ENCODE measurements at regions not wholly inside any gene's neighbourhood (a gene's known extent, or its start where the extent isn't known, plus 50 kb on each side); places are given as distances from the start of the nearest gene placed in this dataset.
A peak's percentile ranks its signal among the peaks of the same experiment; 100 is the strongest.

DNA sequence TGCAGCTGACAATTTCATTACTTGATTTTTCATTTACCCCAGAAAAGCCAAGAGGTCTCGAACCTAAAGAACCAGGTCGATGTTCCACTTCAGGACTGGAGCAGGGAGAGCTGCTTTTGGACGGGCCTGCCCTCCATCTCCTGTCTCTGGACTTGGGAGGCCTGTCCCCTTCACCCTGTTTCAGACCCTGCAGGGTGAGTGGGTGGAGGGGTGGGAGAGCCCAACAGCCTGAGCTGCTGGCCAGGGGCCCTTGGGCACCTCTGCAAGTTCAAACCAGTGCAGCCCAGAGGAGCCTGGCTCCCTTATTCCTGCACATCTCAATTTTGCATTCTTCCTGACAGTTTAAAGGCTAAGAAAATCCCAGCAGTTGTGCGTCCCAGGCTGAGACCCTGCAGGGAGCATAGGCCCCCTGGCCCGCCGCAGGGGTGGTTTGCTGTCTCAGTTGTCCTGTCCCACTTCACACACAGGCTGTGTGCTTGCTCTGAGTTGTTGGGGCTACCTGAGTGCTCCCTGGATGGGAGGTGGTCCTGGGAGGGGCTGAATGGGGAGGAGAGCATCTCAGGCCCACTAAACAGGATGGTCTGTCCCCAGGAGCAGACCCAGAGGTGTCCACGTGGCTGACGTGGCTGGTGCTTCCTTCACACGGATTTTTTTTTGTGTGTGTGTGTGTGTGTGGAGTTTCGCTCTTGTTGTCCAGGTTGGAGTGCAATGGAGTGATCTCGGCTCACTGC is 443.7 kb downstream of the PTPRU start:
- H3K27me3 Mint-ChIP-seq (ENCODE audit: low read depth), result peaks cover 14% of the 10 kb centered on the region
- peaks cover 64% of the 10 kb centered on the region for H3K4me1 Mint-ChIP-seq
- no peaks in the 10 kb centered on the region for H3K9me3 Mint-ChIP-seq
- TF ChIP-seq, protein P1, sequence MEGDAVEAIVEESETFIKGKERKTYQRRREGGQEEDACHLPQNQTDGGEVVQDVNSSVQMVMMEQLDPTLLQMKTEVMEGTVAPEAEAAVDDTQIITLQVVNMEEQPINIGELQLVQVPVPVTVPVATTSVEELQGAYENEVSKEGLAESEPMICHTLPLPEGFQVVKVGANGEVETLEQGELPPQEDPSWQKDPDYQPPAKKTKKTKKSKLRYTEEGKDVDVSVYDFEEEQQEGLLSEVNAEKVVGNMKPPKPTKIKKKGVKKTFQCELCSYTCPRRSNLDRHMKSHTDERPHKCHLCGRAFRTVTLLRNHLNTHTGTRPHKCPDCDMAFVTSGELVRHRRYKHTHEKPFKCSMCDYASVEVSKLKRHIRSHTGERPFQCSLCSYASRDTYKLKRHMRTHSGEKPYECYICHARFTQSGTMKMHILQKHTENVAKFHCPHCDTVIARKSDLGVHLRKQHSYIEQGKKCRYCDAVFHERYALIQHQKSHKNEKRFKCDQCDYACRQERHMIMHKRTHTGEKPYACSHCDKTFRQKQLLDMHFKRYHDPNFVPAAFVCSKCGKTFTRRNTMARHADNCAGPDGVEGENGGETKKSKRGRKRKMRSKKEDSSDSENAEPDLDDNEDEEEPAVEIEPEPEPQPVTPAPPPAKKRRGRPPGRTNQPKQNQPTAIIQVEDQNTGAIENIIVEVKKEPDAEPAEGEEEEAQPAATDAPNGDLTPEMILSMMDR (IDR thresholded peaks at IDR 0.05; ENCODE audit: unreplicated experiment in 3 of 3), result no peak
- peak overlapping the region in 2 of 3 experiments; percentile 37 to 53 for H3K27ac Mint-ChIP-seq
- H3K4me3 Mint-ChIP-seq, result no peak overlapping the region
- no peaks in the 10 kb centered on the region for H3K36me3 Mint-ChIP-seq (ENCODE audit: low read depth)

DNA sequence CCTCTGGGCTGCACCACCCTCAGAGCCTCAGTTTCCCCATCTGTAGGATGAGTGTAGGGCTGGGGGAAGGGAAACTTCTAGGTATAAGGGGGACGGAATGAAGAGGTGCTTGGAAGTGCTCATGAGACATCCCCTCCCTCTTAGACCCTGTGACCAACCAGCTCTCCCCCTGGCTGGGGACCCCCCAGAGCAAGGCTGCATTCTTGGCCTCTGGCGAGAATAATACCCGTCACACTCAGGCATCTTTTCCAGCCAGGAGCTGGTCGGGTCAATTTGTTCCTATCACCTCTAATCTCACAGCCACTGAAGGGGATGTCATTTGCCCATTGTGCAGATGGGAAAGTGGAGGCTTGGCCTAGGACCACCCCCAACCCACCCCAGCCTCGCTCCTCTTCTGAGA is 443.0 kb downstream of the PTPRU start:
- H3K27me3 Mint-ChIP-seq (ENCODE audit: low read depth), result peaks cover 14% of the 10 kb centered on the region
- no peak overlapping the region for H3K4me3 Mint-ChIP-seq
- no peaks in the 10 kb centered on the region for H3K9me3 Mint-ChIP-seq
- peaks cover 66% of the 10 kb centered on the region for H3K4me1 Mint-ChIP-seq
- TF ChIP-seq, protein P1 (IDR thresholded peaks at IDR 0.05; ENCODE audit: unreplicated experiment in 3 of 3), result no peak
- H3K27ac Mint-ChIP-seq, result peak overlapping the region in 2 of 3 experiments; percentile 37 to 53
- H3K36me3 Mint-ChIP-seq (ENCODE audit: low read depth), result no peaks in the 10 kb centered on the region

DNA sequence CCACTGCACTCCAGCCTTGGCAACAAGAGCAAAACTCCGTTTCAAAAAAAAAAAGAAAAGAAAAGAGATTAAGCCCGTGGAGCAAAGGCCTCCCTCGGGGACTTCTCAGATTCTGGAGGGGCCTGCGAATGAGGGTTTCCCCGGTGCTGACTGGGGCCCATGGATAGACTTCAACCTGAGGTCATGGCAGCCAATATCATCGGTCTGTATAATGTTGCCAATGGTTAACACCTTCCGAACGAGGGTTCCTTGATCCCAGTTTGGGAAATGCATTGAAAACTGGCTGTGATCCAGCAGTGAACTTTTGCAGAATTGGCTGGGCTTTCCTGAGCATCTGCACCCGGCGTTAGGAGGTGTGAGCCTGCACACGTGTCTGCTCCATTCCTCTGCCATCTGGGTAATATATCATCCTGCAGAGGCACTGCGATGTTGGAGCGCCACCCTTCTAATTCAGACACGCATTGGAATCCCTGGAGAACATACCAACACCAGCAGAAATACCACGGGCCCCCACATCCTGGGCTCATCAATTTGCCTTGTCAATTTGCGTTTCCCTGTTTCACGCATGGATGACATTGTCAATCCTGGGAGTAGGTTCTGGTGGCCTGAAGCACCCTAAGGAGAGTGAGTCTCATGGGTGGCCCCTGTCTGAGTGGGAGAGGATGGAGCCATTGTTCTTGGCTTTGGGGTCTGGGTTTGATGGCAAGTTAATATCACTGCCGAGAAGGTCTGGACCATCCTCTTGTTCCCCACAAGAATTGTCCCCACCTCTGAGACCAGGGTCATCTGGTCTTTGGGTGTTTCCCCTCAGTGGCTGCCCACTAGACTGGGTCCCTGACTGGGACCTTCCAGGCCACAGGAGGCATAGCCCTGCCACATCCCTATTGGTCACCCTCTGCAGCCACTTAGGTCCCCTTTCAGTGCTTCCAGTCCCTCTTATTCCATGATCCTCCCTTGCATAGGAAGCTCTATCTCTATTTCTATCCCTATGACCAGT is 441.0 kb downstream of the PTPRU start:
- Mint-ChIP-seq H3K4me3 (no peak overlapping the region), H3K36me3 (ENCODE audit: low read depth) (no peaks in the 10 kb centered on the region), H3K27ac (peak overlapping the region in 1 of 3 experiments; percentile 81), H3K4me1 (peaks cover 71% of the 10 kb centered on the region), H3K9me3 (no peaks in the 10 kb centered on the region), H3K27me3 (ENCODE audit: low read depth) (peaks cover 14% of the 10 kb centered on the region)
- TF ChIP-seq, protein P1 (IDR thresholded peaks at IDR 0.05; ENCODE audit: unreplicated experiment in 3 of 3), result no peak

DNA sequence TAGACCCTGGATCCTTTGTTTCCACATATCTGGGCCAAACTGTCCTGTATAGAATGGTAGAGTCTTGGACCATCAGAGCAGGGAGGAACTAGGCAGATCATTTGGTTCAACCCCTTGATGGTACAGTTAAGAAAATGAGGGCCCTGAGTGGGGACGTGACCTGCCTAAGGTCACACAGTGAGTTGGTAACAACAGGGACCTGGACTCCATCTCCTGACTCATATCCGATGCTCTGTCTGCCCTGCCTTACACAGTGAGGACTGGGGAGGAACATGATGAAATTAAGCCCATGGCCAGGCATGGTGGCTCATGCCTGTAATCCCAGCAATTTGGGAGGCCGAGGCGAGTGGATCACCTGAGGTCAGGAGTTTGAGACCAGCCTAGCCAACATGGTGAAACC is 440.2 kb downstream of the PTPRU start:
- peaks cover 74% of the 10 kb centered on the region for H3K4me1 Mint-ChIP-seq
- no peaks in the 10 kb centered on the region for H3K36me3 Mint-ChIP-seq (ENCODE audit: low read depth)
- peaks cover 14% of the 10 kb centered on the region for H3K27me3 Mint-ChIP-seq (ENCODE audit: low read depth)
- no peak overlapping the region for H3K4me3 Mint-ChIP-seq
- TF ChIP-seq, protein P1 (IDR thresholded peaks at IDR 0.05; ENCODE audit: unreplicated experiment in 3 of 3), result no peak
- H3K27ac Mint-ChIP-seq, result peak overlapping the region; percentile 81 to 93 (median 92)
- H3K9me3 Mint-ChIP-seq, result no peaks in the 10 kb centered on the region

DNA sequence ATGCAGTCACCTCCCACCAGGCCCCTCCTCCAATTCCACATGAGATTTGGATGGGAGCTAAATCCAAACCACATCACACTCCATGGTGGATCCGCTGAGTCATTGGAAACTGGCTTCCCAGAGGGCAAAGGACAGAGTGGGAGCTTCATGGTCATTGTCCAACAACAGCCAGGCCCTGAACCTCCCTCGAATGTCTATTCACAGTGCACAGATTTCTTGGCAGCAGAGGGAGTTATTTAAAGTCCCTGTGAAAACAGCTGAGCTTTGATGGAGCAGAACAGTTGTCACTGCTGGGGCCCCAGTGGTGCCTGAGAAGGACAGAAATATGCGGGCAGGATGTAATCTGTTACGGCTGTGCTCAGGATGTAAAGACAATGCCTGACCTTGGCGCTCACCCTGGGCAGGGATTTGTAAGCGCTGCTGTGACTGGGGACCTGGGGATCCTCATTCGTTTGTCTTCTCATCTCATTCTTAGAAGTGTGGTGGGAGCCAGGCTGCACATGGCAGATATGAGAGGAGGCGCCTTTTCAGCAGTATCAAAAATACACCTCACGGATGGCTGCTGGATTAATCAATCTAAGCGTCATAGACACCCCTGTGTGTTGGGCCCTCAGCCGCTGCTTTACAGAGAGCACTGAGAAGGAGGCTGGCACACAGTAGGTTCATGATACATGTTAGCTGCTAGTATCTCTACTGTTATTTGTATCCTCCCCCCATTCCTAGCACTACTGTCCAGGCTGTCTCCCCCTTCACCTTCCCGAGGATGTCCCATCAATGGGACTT is 439.4 kb downstream of the PTPRU start:
- Mint-ChIP-seq H3K4me1 (peaks cover 65% of the 10 kb centered on the region), H3K36me3 (ENCODE audit: low read depth) (no peaks in the 10 kb centered on the region), H3K27ac (peak overlapping the region; percentile 81 to 93 (median 92)), H3K27me3 (ENCODE audit: low read depth) (peaks cover 8% of the 10 kb centered on the region), H3K4me3 (peak overlapping the region in 1 of 3 experiments; percentile 6), H3K9me3 (no peaks in the 10 kb centered on the region)
- TF ChIP-seq, protein P1 (IDR thresholded peaks at IDR 0.05; ENCODE audit: unreplicated experiment in 3 of 3), result no peak
